GM03348 (cell line): ENCODE measurements at regions not wholly inside any gene's neighbourhood (a gene's known extent, or its start where the extent isn't known, plus 50 kb on each side); places are given as distances from the start of the nearest gene placed in this dataset.

Source experiments
- DNase-seq: peaks from one replicate; pipeline ENCODE4 v3.0.0; 2012; ENCODE audit warnings: low spot score

- DNase-seq: no peak
Observed at GRCh38 chr3:117463276-117464115, 753.9 kb downstream of the TUSC7 start.

GRCh38 chr3:117471831-117472230, 762.3 kb downstream of the TUSC7 start:
- DNase-seq: no peak

GRCh38 chr3:117473981-117474538, 764.5 kb downstream of the TUSC7 start:
- DNase-seq: no peak

- DNase-seq: no peak
Observed at GRCh38 chr3:117476572-117476971, 767.0 kb downstream of the TUSC7 start.

DNA sequence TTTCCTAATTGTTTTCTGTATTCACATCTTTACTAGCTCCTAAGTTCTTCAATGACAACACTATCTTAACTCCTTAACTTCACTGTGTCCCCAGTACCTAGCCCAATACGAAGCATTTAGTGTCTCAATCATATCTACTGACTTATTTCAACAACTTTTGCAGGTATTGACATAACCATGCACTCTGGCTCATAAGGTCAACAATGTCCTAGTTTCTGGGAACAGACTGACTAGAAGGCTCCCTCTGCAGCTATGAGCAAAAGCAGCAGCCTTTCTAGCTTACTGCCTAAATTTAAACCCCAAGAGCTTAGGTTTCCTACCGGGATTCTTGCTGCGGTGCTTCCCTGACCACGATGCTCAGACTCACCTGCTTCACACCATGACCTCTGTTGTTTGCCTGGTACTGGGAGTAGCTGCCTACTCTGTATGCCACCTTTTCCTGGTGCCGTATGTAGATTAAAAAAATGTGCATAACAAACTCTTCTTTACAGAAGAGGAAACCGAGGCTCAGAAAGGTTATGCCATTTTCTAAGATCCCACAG, 767.7 kb downstream of the TUSC7 start:
- DNase-seq: no peak

DNA sequence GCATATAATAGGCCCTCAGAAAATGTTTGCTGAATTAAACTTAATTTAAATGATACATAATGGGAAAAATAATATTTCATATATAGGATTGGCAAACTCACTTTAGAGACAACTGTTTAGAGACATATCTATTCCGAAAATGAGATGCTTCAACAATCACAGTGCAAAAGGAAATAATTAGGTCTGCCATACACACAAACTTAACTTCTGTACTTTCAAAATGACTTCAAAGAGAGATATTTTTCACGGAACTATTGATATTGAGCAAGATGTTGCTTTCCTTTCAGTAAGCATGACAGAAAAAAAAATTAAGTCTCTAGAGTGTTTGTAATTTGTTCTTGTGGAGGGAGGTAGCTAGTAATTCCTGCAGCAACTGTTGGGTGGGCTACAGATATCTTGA, 769.5 kb downstream of the TUSC7 start:
- no peak for DNase-seq

DNA sequence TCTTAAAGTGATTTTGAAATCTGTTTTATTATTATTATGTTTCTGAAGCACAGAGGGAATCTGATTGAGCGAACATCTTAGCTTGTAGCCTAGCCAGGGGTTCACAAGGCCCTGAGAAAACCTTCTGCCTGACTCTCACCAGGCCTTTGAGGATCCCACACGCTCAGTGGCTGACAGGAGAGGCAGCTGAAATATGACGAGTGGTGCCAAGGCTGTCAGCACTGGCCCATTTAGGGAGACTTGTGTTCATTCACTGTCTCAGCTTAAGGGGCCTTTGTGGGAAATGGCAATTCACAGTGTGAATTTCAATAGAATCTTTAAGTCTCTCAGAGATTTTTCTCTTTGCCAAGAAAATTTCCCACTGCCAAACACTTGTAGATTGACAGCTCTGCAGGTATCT, 770.9 kb downstream of the TUSC7 start:
- DNase-seq: no peak

DNA sequence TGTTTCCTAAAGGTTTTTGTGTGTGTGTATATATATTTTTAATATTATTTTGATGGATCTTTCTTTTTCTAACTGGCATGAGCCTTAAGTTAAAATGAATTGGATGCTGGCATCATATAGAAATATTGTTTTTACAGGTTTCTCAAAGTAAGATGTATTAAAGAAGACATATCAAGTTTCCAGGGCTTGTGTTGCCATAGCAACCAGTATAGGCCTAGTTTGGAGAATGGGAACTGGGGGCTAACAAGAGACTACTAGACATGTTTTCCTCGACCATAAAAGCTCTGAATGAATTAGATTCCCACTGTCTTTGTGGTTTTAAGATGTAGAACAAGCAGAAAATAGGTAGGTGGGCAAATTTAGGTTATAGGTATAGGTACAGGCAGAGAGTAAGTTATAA, 771.4 kb downstream of the TUSC7 start:
- no peak for DNase-seq

DNA sequence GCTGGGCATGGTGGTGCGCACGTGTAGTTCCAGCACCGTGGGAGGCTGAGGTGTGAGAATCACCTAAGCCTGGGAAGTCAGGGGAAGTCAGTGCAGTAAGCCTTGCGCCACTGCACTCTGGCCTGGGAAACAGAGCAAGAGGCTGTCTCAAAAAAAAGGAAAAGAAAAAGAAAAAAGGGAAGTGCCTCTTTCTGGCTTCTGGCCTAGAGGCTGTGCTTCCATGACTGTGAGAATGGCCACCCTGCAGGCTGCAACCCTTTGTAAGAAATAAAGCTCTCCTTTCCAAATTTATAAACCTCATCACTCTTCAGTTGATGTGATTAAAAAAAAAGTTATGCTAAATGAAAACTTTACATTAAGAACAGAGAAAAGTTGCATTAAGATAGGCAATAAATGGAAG, 774.3 kb downstream of the TUSC7 start:
- DNase-seq: no peak

DNA sequence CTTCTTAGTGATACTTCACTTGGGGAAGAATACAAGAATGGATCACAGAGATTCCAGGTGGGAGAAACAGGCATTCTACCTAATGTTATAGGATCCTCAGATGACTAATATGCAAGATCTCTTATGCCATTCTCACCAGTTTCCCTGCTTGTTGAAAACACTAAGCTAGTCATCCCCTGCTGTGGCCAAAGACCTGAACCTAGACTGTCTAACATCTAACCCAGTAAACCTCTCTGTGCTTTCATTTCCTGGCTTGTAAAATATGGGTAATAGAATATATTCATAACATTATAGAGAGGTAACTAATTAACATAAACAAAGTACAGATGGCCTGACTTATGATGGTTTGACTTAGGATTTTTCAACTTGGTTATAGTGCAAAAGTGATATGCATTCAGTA, 776.3 kb downstream of the TUSC7 start:
- no peak for DNase-seq

- DNase-seq: no peak
Observed at GRCh38 chr3:117486719-117487716, 777.4 kb downstream of the TUSC7 start.

DNA sequence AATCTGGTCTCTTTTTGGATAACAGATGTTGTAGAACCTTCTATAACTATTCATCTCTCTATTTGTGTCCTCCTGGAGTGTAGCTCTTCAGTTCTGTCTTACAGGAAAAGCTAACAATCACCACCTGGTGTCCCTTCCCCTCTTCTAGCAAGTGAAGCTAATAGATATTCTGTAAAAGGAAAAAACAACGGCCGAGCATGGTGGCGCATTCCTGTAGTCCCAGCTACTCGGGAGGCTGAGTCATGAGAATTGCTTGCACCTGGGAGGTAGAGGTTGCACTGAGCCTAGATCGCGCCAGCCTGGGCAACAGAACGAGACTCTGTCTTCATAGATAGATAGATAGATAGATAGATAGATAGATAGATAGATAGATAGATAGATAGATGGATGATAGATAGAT, 779.4 kb downstream of the TUSC7 start:
- no peak for DNase-seq

- DNase-seq: no peak
Observed at GRCh38 chr3:117489663-117490079, 780.1 kb downstream of the TUSC7 start.

- no peak for DNase-seq
Observed at GRCh38 chr3:117490716-117491115, 781.1 kb downstream of the TUSC7 start.

DNA sequence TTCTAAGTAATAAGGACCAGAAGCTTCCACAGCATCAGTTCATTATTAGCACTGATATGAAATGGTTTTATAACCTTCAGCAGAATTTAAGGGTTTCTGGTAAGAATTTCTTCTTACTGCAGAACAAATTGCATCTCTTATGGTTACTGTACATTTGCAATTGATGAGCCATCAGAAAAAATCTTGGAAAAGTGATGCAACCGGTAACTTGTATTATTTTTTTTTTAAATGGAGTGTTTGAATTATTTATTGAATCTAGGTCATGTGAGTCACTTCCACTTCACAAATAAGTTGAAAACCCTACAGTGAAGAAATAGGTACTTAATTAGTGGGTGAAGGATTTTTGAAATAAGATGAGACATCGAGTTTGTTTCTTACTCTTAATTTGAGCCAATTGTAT, 786.0 kb downstream of the TUSC7 start:
- DNase-seq: no peak

DNA sequence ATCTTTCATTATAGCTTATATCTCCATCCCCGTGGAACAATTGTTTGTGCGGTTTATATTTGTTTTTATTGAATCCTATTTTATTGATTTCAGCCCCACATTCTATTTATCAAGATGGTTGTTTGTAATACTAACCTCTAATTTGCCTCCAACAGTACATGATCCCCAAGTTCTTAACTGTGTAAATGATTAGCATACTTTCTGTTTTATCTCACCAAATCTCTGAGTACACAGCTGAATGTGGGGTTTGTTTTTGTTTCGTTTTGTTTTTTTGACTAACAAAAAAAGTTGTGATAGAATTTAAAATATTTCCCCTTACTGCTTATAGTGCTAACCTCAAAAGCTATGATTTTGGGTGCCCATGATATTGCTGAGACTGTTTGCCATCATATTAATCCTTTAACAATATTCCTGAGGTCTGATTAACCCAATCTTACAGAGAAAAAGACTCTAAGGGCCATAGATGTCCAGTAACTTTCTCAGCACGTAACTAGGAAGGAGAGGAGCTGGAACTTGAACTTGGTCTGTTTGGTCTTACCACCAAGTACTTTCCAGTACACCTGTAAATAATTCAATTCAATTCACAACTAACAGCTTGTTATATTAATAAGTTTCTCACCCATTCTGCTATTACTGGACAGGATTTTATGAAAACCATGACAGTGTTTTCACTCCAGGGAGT, 789.8 kb downstream of the TUSC7 start:
- no peak for DNase-seq

DNA sequence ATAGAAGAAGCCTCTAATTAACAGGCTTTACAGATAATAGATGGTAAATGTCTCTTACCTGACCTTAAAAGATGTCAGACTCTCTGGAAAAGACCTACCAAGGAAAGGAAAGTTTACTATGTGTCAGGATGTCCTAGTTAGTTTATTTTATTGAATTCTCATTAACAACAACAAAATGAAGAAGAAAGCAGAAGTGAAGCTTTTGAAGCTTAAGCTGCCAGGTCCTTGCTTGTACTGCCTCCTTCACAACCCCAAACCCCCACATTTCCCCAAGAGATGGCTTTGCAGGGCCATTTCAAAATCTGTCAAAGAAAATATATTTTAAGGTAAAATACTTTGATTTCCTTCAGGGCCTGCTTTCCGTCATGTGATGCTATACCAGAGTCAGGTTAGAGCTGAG, 798.4 kb downstream of the TUSC7 start:
- no peak for DNase-seq

GRCh38 chr3:117509858-117510257, 800.3 kb downstream of the TUSC7 start:
- no peak for DNase-seq

DNA sequence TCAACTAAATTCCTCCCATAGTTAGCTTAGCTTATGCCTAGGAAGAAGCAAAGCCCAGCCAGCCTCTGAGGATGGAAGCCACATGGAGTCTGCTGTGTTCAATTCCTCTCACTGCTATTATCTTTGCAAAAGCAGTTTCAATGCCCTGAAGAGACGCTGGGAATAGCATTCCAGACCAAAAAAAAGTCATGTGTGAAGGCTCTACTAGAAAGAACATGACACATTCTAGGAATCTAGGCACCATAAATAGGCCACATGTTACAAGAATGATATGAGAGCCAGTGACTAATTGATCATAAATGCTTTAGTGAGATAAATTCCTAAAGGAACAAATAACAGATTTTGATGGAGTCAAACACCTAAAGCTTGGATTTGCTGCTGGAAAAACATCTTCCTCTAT, 800.8 kb downstream of the TUSC7 start:
- DNase-seq: peak; percentile 36

GRCh38 chr3:117512975-117513374, 803.4 kb downstream of the TUSC7 start:
- peak; percentile 14 for DNase-seq

- DNase-seq: no peak
Observed at GRCh38 chr3:117515309-117515708, 805.7 kb downstream of the TUSC7 start.

- no peak for DNase-seq
Observed at GRCh38 chr3:117518364-117518763, 808.8 kb downstream of the TUSC7 start.
